Activated CD4-positive, alpha-beta T cell treated with anti-CD3 and anti-CD28 coated beads, Interleukin-10, Interleukin-2, amounts not matched to agents 100 ng/mL and 50 ng/mL, durations not matched to agents 16 hours and 8 hours (primary cell): ENCODE measurements at regions not wholly inside any gene's neighbourhood (a gene's known extent, or its start where the extent isn't known, plus 50 kb on each side); places are given as distances from the start of the nearest gene placed in this dataset.

ENCODE experiments used
- DNase-seq: peaks from one replicate; pipeline ENCODE4 v3.0.0-alpha.2; 2020

- DNase-seq: no peak
Measured at GRCh38 chr2:74036010-74036409, 51.3 kb downstream of the TET3 start.

- DNase-seq: no peak
Measured at GRCh38 chr2:74036450-74037195, 51.9 kb downstream of the TET3 start.

GRCh38 chr2:74037379-74037860 is 52.7 kb downstream of the TET3 start:
- DNase-seq: no peak

- no peak for DNase-seq
Measured at GRCh38 chr2:74039611-74040010, 54.9 kb downstream of the TET3 start.

GRCh38 chr2:74041182-74041581 is 56.5 kb downstream of the TET3 start:
- no peak for DNase-seq

GRCh38 chr2:74041726-74042125 is 57.0 kb downstream of the TET3 start:
- no peak for DNase-seq

GRCh38 chr2:74042606-74043005 is 57.9 kb downstream of the TET3 start:
- no peak for DNase-seq

- no peak for DNase-seq
Measured at GRCh38 chr2:74043345-74044329, 58.9 kb downstream of the TET3 start.

GRCh38 chr2:74044999-74045398 is 60.3 kb downstream of the TET3 start:
- no peak for DNase-seq

GRCh38 chr2:74045454-74045853 is 60.7 kb downstream of the TET3 start:
- DNase-seq: no peak

GRCh38 chr2:74046441-74046840 is 61.7 kb downstream of the TET3 start:
- no peak for DNase-seq

- DNase-seq: no peak
Measured at GRCh38 chr2:74047152-74047551, 62.4 kb downstream of the TET3 start.

GRCh38 chr2:74048147-74048546 is 63.4 kb downstream of the TET3 start:
- DNase-seq: no peak

GRCh38 chr2:74048843-74049519 is 64.3 kb downstream of the TET3 start:
- DNase-seq: no peak

GRCh38 chr2:74050151-74050550 is 65.4 kb downstream of the TET3 start:
- DNase-seq: no peak

GRCh38 chr2:74051504-74051903 is 66.8 kb downstream of the TET3 start:
- no peak for DNase-seq

GRCh38 chr2:74052732-74053710 is 68.3 kb downstream of the TET3 start:
- DNase-seq: peak; percentile 4

GRCh38 chr2:74053959-74054715 is 69.4 kb downstream of the TET3 start:
- no peak for DNase-seq

- no peak for DNase-seq
Measured at GRCh38 chr2:74059137-74059775, 74.5 kb downstream of the TET3 start.

GRCh38 chr2:74063486-74063885 is 78.8 kb downstream of the TET3 start:
- DNase-seq: no peak

- no peak for DNase-seq
Measured at GRCh38 chr2:74065456-74065855, 80.7 kb downstream of the TET3 start.
